ENCODE measurements at regions not wholly inside any gene's neighbourhood (a gene's known extent, or its start where the extent isn't known, plus 50 kb on each side); places are given as distances from the start of the nearest gene placed in this dataset.
"Not testable (repeated sequence)": the region's sequence is repeated elsewhere in the genome, so short reads cannot be mapped to it uniquely, and the experiment has no call there.

DNA sequence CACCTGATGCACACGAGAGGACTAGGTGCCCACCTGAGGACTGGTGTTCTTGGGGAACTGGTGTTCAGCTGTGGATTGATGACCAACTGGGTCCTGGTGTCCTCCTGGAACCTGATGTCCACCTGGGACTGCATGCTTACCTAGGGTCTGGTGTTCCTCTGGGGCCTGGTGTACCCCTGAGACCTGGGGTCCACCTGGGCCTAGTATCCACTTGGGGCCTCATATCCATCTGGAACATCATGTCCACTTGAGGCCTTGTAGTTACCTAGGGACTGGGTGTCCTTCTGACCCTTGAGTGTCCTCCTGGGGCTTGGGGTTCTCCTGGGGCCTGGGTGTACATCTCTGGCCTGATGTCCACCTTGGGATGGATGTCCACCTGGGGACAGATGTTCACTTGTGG lies 197.2 kb downstream of the POTEM start:
- not testable (repeated sequence) for TF ChIP-seq POLR2AphosphoS5 (IDR thresholded peaks at IDR 0.05; ENCODE audit: low read depth, low read length); NFIC (IDR thresholded peaks at IDR 0.05; ENCODE audit: borderline replicate concordance); SMC3 (IDR thresholded peaks at IDR 0.05; ENCODE audit: low read depth, low read length); TAF1 (IDR thresholded peaks at IDR 0.05; ENCODE audit: borderline replicate concordance, low read depth, low read length); TCF12 (IDR thresholded peaks at IDR 0.05); JUND (IDR thresholded peaks at IDR 0.05); RAD21 (IDR thresholded peaks at IDR 0.05; ENCODE audit: low read length)
- TF ChIP-seq, protein P1, sequence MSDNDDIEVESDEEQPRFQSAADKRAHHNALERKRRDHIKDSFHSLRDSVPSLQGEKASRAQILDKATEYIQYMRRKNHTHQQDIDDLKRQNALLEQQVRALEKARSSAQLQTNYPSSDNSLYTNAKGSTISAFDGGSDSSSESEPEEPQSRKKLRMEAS (IDR thresholded peaks at IDR 0.05; ENCODE audit: low read depth): not testable (repeated sequence)
- TF ChIP-seq, protein P2, sequence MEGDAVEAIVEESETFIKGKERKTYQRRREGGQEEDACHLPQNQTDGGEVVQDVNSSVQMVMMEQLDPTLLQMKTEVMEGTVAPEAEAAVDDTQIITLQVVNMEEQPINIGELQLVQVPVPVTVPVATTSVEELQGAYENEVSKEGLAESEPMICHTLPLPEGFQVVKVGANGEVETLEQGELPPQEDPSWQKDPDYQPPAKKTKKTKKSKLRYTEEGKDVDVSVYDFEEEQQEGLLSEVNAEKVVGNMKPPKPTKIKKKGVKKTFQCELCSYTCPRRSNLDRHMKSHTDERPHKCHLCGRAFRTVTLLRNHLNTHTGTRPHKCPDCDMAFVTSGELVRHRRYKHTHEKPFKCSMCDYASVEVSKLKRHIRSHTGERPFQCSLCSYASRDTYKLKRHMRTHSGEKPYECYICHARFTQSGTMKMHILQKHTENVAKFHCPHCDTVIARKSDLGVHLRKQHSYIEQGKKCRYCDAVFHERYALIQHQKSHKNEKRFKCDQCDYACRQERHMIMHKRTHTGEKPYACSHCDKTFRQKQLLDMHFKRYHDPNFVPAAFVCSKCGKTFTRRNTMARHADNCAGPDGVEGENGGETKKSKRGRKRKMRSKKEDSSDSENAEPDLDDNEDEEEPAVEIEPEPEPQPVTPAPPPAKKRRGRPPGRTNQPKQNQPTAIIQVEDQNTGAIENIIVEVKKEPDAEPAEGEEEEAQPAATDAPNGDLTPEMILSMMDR (IDR thresholded peaks at IDR 0.05): not testable (repeated sequence)
- TF ChIP-seq, protein P3, sequence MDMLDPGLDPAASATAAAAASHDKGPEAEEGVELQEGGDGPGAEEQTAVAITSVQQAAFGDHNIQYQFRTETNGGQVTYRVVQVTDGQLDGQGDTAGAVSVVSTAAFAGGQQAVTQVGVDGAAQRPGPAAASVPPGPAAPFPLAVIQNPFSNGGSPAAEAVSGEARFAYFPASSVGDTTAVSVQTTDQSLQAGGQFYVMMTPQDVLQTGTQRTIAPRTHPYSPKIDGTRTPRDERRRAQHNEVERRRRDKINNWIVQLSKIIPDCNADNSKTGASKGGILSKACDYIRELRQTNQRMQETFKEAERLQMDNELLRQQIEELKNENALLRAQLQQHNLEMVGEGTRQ (IDR thresholded peaks at IDR 0.05; ENCODE audit: borderline replicate concordance, low read depth, low read length): not testable (repeated sequence)
